Keratinocyte (primary cell): ENCODE measurements at regions not wholly inside any gene's neighbourhood (a gene's known extent, or its start where the extent isn't known, plus 50 kb on each side); places are given as distances from the start of the nearest gene placed in this dataset.

Source experiments
- DNase-seq: peaks from one replicate; pipeline ENCODE4 v3.0.0-alpha.2; 2011; ENCODE audit warnings: low read depth, missing footprints, low spot score
- FAIRE-seq: peaks from 2 replicates; lab custom pipeline; 2011; peaks lifted over from hg19 to GRCh38; lab: Jason Lieb, UNC
- H2AFZ ChIP-seq: 2 replicates; pipeline ENCODE4 v1.6.0; 2012; ENCODE audit warnings: low read length, control low read depth, inconsistent platforms; ENCODE audit not compliant: control insufficient read depth
- H3K27ac ChIP-seq: 2 replicates; pipeline ENCODE4 v1.5.1; 2011; ENCODE audit warnings: low read length; ENCODE audit not compliant: control insufficient read depth, insufficient read depth
- H3K27me3 ChIP-seq: 3 replicates; pipeline ENCODE4 v1.6.0; 2011; ENCODE audit warnings: low read length; ENCODE audit not compliant: control insufficient read depth, insufficient read depth; ENCODE audit errors: extremely low read depth
- H3K36me3 ChIP-seq, 2 experiments: 2 replicates in 1 of 2; 3 replicates in 1 of 2; pipeline ENCODE4 v1.5.1; 2011; ENCODE audit warnings: low read length in 2 of 2, mild to moderate bottlenecking in 1 of 2; ENCODE audit not compliant: control insufficient read depth in 2 of 2, insufficient read depth in 2 of 2; ENCODE audit errors: extremely low read depth in 1 of 2
- H3K4me1 ChIP-seq: 3 replicates; pipeline ENCODE4 v1.5.1; 2011; ENCODE audit warnings: low read length; ENCODE audit not compliant: control insufficient read depth, insufficient read depth; ENCODE audit errors: extremely low read depth
- H3K4me2 ChIP-seq: 3 replicates; pipeline ENCODE4 v1.6.0; 2011; ENCODE audit warnings: low read depth, low read length; ENCODE audit not compliant: control insufficient read depth, insufficient read depth; ENCODE audit errors: extremely low read depth
- H3K4me3 ChIP-seq, 3 experiments: fragments of 200-600 bp in 1 of 3; sonication (generic) in 1 of 3; 2 replicates in 2 of 3; 3 replicates in 1 of 3; pipeline ENCODE4 v1.5.1; 2011 to 2016; ENCODE audit warnings: low read length in 3 of 3, mild to moderate bottlenecking in 3 of 3, control low read depth in 2 of 3, inconsistent platforms in 1 of 3, low read depth in 1 of 3, mixed read lengths in 1 of 3, mixed run types in 1 of 3, moderate library complexity in 1 of 3; ENCODE audit not compliant: control insufficient read depth in 2 of 3, insufficient read depth in 2 of 3; ENCODE audit errors: extremely low read depth in 1 of 3
- H3K79me2 ChIP-seq: 2 replicates; pipeline ENCODE4 v1.6.0; 2012; ENCODE audit warnings: low read length; ENCODE audit not compliant: control insufficient read depth, insufficient read depth
- H3K9ac ChIP-seq: 3 replicates; pipeline ENCODE4 v1.6.0; 2011; ENCODE audit warnings: low read length; ENCODE audit not compliant: control insufficient read depth, insufficient read depth; ENCODE audit errors: extremely low read depth
- H3K9me1 ChIP-seq: 3 replicates; pipeline ENCODE4 v1.6.0; 2011; ENCODE audit warnings: low read length; ENCODE audit not compliant: control insufficient read depth, insufficient read depth; ENCODE audit errors: extremely low read depth
- H3K9me3 ChIP-seq: 2 replicates; pipeline ENCODE4 v1.5.1; 2012; ENCODE audit warnings: low read depth, low read length; ENCODE audit not compliant: control insufficient read depth
- H4K20me1 ChIP-seq: 3 replicates; pipeline ENCODE4 v1.6.0; 2011; ENCODE audit warnings: low read length; ENCODE audit not compliant: control insufficient read depth, insufficient read depth; ENCODE audit errors: extremely low read depth
- EZH2 ChIP-seq: IDR thresholded peaks from one replicate; pipeline ENCODE4 v1.6.1; 2012; ENCODE audit warnings: inconsistent platforms, mild to moderate bottlenecking, low read length, moderate library complexity
- dilution Hi-C: fragments of 300-500 bp; cut with MboI; formaldehyde crosslinking; loops from one replicate; pipeline ENCODE4 v1.7.0; 2020; ENCODE audit warnings: low sequenced_read_pairs; ENCODE audit not compliant: extremely low pct_ligation_motif_present
- TF ChIP-seq, protein P1 (sequence below), 3 experiments: IDR thresholded peaks in 1 of 3; conservative IDR thresholded peaks in 1 of 3; optimal IDR thresholded peaks in 1 of 3; 2 replicates in 2 of 3; 3 replicates in 1 of 3; pipeline versions ENCODE3 to v1.5.1; 2011; ENCODE audit warnings: low read length in 3 of 3, mild to moderate bottlenecking in 3 of 3, moderate library complexity in 2 of 3, control low read depth in 1 of 3, inconsistent platforms in 1 of 3; ENCODE audit not compliant: insufficient read depth in 2 of 3; ENCODE audit errors: extremely low read depth in 1 of 3

DNA sequence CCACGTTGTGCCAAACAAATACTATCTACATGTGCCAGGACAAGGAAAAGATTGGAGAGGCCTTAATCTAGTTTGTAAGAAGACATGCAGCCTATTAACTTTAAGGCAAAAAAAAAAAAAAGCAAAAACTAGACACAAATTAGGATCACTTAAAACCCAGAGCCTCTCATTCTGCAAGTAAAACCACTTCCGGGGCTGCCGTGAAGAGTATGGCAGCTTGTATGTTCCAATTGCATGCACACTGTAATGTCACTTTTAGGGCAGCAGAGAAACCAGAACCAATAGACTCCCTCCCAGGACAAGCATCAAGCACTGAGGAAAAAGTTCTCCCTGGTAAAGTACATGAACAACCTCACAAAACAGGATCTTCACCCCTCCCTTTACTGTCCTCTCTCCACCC, 70.6 kb downstream of the RSL24D1 start:
- H2AFZ ChIP-seq, result no peak overlapping the region
- H3K4me3 ChIP-seq, result no peak overlapping the region
- no peak for TF ChIP-seq EZH2
- TF ChIP-seq, protein P1, sequence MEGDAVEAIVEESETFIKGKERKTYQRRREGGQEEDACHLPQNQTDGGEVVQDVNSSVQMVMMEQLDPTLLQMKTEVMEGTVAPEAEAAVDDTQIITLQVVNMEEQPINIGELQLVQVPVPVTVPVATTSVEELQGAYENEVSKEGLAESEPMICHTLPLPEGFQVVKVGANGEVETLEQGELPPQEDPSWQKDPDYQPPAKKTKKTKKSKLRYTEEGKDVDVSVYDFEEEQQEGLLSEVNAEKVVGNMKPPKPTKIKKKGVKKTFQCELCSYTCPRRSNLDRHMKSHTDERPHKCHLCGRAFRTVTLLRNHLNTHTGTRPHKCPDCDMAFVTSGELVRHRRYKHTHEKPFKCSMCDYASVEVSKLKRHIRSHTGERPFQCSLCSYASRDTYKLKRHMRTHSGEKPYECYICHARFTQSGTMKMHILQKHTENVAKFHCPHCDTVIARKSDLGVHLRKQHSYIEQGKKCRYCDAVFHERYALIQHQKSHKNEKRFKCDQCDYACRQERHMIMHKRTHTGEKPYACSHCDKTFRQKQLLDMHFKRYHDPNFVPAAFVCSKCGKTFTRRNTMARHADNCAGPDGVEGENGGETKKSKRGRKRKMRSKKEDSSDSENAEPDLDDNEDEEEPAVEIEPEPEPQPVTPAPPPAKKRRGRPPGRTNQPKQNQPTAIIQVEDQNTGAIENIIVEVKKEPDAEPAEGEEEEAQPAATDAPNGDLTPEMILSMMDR (optimal IDR thresholded peaks at IDR 0.05 in 1 of 3, IDR thresholded peaks at IDR 0.05 in 1 of 3, conservative IDR thresholded peaks at IDR 0.05 in 1 of 3; ENCODE audit: extremely low read depth in 1 of 3, insufficient read depth in 2 of 3, low read length in 3 of 3), result no peak
- H3K4me1 ChIP-seq, result no peaks in the 10 kb centered on the region
- no peaks in the 10 kb centered on the region for H3K9me1 ChIP-seq
- no peaks in the 10 kb centered on the region for H3K9me3 ChIP-seq
- H3K4me2 ChIP-seq, result no peak overlapping the region
- no peak overlapping the region for H3K9ac ChIP-seq
- no peaks in the 10 kb centered on the region for H4K20me1 ChIP-seq
- H3K27ac ChIP-seq, result no peak overlapping the region
- H3K36me3 ChIP-seq, result no peaks in the 10 kb centered on the region
- H3K27me3 ChIP-seq, result no peaks in the 10 kb centered on the region
- H3K79me2 ChIP-seq, result no peaks in the 10 kb centered on the region
- dilution Hi-C loops, result no loop called here
- DNase-seq (no peak), FAIRE-seq (no peak)

DNA sequence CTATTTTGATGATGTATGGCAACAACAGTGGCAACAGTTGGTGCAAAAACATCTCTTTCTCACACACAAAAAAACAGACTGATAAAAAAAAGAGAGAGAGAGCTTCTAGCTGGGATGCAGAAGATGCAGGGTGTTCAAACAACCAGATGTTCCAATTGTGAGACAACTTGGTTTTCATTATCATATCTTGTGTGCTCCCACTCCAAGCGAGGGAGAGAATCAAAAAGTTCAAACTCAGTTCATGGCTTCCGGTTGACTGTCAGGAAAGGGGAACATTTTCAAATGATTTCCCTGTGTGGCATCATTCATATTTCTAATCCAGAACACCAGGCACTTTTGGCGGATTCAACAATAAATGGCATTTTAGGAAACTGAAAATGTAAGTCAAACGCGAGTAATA, 72.1 kb downstream of the RSL24D1 start:
- Histone ChIP-seq H3K27me3 (no peaks in the 10 kb centered on the region), H3K9me1 (no peaks in the 10 kb centered on the region), H3K9me3 (no peaks in the 10 kb centered on the region), H3K27ac (no peak overlapping the region), H3K9ac (no peak overlapping the region), H2AFZ (no peak overlapping the region), H3K79me2 (no peaks in the 10 kb centered on the region), H3K4me2 (no peak overlapping the region), H4K20me1 (no peaks in the 10 kb centered on the region), H3K4me3 (no peak overlapping the region), H3K36me3 (no peaks in the 10 kb centered on the region), H3K4me1 (no peaks in the 10 kb centered on the region)
- no peak for FAIRE-seq
- TF ChIP-seq EZH2, result no peak
- TF ChIP-seq, protein P1 (optimal IDR thresholded peaks at IDR 0.05 in 1 of 3, IDR thresholded peaks at IDR 0.05 in 1 of 3, conservative IDR thresholded peaks at IDR 0.05 in 1 of 3; ENCODE audit: extremely low read depth in 1 of 3, insufficient read depth in 2 of 3, low read length in 3 of 3), result no peak
- no peak for DNase-seq
- dilution Hi-C loops, result no loop called here
